ENCODE measurements at regions not wholly inside any gene's neighbourhood (a gene's known extent, or its start where the extent isn't known, plus 50 kb on each side); places are given as distances from the start of the nearest gene placed in this dataset.

GRCh38 chr7:17057143-17057509, 175.3 kb upstream of the AGR3 start:
- no peak for DNase-seq
- Histone ChIP-seq H3K4me3 (no peak overlapping the region), H3K36me3 (ENCODE audit: low read depth, missing control alignments) (no peaks in the 10 kb centered on the region), H3K4me1 (no peaks in the 10 kb centered on the region), H3K27me3 (no peaks in the 10 kb centered on the region), H3K9me3 (no peaks in the 10 kb centered on the region), H3K27ac (no peak overlapping the region)
- intact Hi-C loops (cut with DNase I; ENCODE audit: low total_unique reads): no loop called here
- TF ChIP-seq POLR2A (IDR thresholded peaks at IDR 0.05): no peak
- TF ChIP-seq, protein P1, sequence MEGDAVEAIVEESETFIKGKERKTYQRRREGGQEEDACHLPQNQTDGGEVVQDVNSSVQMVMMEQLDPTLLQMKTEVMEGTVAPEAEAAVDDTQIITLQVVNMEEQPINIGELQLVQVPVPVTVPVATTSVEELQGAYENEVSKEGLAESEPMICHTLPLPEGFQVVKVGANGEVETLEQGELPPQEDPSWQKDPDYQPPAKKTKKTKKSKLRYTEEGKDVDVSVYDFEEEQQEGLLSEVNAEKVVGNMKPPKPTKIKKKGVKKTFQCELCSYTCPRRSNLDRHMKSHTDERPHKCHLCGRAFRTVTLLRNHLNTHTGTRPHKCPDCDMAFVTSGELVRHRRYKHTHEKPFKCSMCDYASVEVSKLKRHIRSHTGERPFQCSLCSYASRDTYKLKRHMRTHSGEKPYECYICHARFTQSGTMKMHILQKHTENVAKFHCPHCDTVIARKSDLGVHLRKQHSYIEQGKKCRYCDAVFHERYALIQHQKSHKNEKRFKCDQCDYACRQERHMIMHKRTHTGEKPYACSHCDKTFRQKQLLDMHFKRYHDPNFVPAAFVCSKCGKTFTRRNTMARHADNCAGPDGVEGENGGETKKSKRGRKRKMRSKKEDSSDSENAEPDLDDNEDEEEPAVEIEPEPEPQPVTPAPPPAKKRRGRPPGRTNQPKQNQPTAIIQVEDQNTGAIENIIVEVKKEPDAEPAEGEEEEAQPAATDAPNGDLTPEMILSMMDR (IDR thresholded peaks at IDR 0.05): no peak
- whole genome bisulfite sequencing, 2 donors: 91 to 96% methylated on average over 1 of the region's 1 CpG

GRCh38 chr7:17058568-17058967, 176.8 kb upstream of the AGR3 start:
- intact Hi-C loops (cut with DNase I; ENCODE audit: low total_unique reads): no loop called here
- Histone ChIP-seq H3K4me3 (no peak overlapping the region), H3K9me3 (no peaks in the 10 kb centered on the region), H3K27ac (no peak overlapping the region), H3K27me3 (no peaks in the 10 kb centered on the region), H3K4me1 (no peaks in the 10 kb centered on the region), H3K36me3 (ENCODE audit: low read depth, missing control alignments) (no peaks in the 10 kb centered on the region)
- 59 to 86% methylated on average over 1 of the region's 1 CpG for WGBS, 2 donors
- no peak for TF ChIP-seq POLR2A (IDR thresholded peaks at IDR 0.05)
- TF ChIP-seq, protein P1 (IDR thresholded peaks at IDR 0.05): no peak
- DNase-seq: no peak

DNA sequence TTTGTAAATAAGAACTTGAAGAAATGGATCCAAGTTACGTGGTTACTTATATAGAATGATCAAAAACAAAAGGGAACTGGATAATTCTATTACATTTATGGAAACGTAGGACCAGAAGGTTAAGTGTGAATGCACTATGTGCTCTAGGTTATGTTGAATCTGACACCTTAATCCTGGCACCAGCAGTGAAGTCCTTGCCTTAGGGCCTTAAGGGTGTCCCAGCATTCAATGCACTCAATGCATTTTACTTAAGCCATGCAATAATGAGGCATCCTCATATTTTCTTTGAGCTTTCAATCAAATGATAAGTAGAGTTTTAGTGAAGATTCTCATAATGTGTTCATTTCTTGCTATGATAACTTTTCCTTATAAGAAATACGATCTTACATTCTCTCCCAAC, 178.3 kb upstream of the AGR3 start:
- no peak overlapping the region for H3K27ac ChIP-seq
- H3K9me3 ChIP-seq: no peaks in the 10 kb centered on the region
- intact Hi-C loops (cut with DNase I; ENCODE audit: low total_unique reads): no loop called here
- 85 to 91% methylated on average over 3 of the region's 3 CpGs for WGBS, 2 donors
- no peak overlapping the region for H3K4me3 ChIP-seq
- TF ChIP-seq, protein P1 (IDR thresholded peaks at IDR 0.05): no peak
- TF ChIP-seq POLR2A (IDR thresholded peaks at IDR 0.05): no peak
- no peaks in the 10 kb centered on the region for H3K36me3 ChIP-seq (ENCODE audit: low read depth, missing control alignments)
- H3K4me1 ChIP-seq: no peaks in the 10 kb centered on the region
- DNase-seq: no peak
- no peaks in the 10 kb centered on the region for H3K27me3 ChIP-seq

GRCh38 chr7:17061443-17061842, 179.7 kb upstream of the AGR3 start:
- Histone ChIP-seq H3K27ac (no peak overlapping the region), H3K36me3 (ENCODE audit: low read depth, missing control alignments) (no peaks in the 10 kb centered on the region), H3K9me3 (no peaks in the 10 kb centered on the region), H3K4me3 (no peak overlapping the region), H3K4me1 (no peaks in the 10 kb centered on the region), H3K27me3 (no peaks in the 10 kb centered on the region)
- TF ChIP-seq, protein P1 (IDR thresholded peaks at IDR 0.05): no peak
- no peak for TF ChIP-seq POLR2A (IDR thresholded peaks at IDR 0.05)
- DNase-seq: no peak
- intact Hi-C loops (cut with DNase I; ENCODE audit: low total_unique reads): no loop called here
- WGBS, 2 donors: 87 to 95% methylated on average over 2 of the region's 2 CpGs

GRCh38 chr7:17062151-17063044, 180.6 kb upstream of the AGR3 start:
- Histone ChIP-seq H3K4me1 (no peaks in the 10 kb centered on the region), H3K27me3 (no peaks in the 10 kb centered on the region), H3K9me3 (no peaks in the 10 kb centered on the region), H3K27ac (no peak overlapping the region), H3K4me3 (no peak overlapping the region), H3K36me3 (ENCODE audit: low read depth, missing control alignments) (no peaks in the 10 kb centered on the region)
- no peak for TF ChIP-seq POLR2A (IDR thresholded peaks at IDR 0.05)
- TF ChIP-seq, protein P1 (IDR thresholded peaks at IDR 0.05): no peak
- DNase-seq: no peak
- WGBS, 2 donors: 82 to 83% methylated on average over 5 of the region's 5 CpGs
- intact Hi-C loops (cut with DNase I; ENCODE audit: low total_unique reads): no loop called here
